GM11168 (cell line): ENCODE measurements at regions not wholly inside any gene's neighbourhood (a gene's known extent, or its start where the extent isn't known, plus 50 kb on each side); places are given as distances from the start of the nearest gene placed in this dataset.
"Not testable (repeated sequence)": the region's sequence is repeated elsewhere in the genome, so short reads cannot be mapped to it uniquely, and the experiment has no call there.

Experiments used
- in situ Hi-C: fragments of 300-500 bp; cut with MboI; formaldehyde crosslinking; loops from one replicate; pipeline ENCODE4 v1.12.0; 2022; ENCODE audit warnings: low sequenced_read_pairs; ENCODE audit not compliant: unreplicated experiment

GRCh38 chr7:76736724-76737123 is 109.6 kb upstream of the POMZP3 start:
- in situ Hi-C loops: not testable (repeated sequence)

GRCh38 chr7:76736091-76736490 is 109.0 kb upstream of the POMZP3 start:
- in situ Hi-C loops: not testable (repeated sequence)

- in situ Hi-C loops: not testable (repeated sequence)
These were observed 108.6 kb upstream of the POMZP3 start for GRCh38 chr7:76735668-76736067.

- in situ Hi-C loops: not testable (repeated sequence)
These were observed 101.5 kb upstream of the POMZP3 start for GRCh38 chr7:76728571-76728974.

- in situ Hi-C loops: not testable (repeated sequence)
These were observed 96.8 kb upstream of the POMZP3 start for GRCh38 chr7:76723928-76724327.

GRCh38 chr7:76716551-76716950 is 89.5 kb upstream of the POMZP3 start:
- in situ Hi-C loops: not testable (repeated sequence)

- in situ Hi-C loops: not testable (repeated sequence)
These were observed 85.8 kb upstream of the POMZP3 start for GRCh38 chr7:76712926-76713325.

GRCh38 chr7:76711648-76712047 is 84.6 kb upstream of the POMZP3 start:
- in situ Hi-C loops: not testable (repeated sequence)

GRCh38 chr7:76709703-76710102 is 82.6 kb upstream of the POMZP3 start:
- in situ Hi-C loops: not testable (repeated sequence)

- in situ Hi-C loops: not testable (repeated sequence)
These were observed 81.4 kb upstream of the POMZP3 start for GRCh38 chr7:76708446-76708845.

- in situ Hi-C loops: not testable (repeated sequence)
These were observed 76.7 kb upstream of the POMZP3 start for GRCh38 chr7:76703815-76704214.

GRCh38 chr7:76686277-76686676 is 59.2 kb upstream of the POMZP3 start:
- in situ Hi-C loops: not testable (repeated sequence)

- in situ Hi-C loops: not testable (repeated sequence)
These were observed 57.7 kb upstream of the POMZP3 start for GRCh38 chr7:76684737-76685136.

GRCh38 chr7:76683631-76684030 is 56.6 kb upstream of the POMZP3 start:
- in situ Hi-C loops: not testable (repeated sequence)

GRCh38 chr7:76681810-76682209 is 54.7 kb upstream of the POMZP3 start:
- in situ Hi-C loops: not testable (repeated sequence)

- in situ Hi-C loops: not testable (repeated sequence)
These were observed 52.1 kb upstream of the POMZP3 start for GRCh38 chr7:76679174-76679573.

GRCh38 chr7:76678500-76678899 is 51.4 kb upstream of the POMZP3 start:
- in situ Hi-C loops: not testable (repeated sequence)

- in situ Hi-C loops: not testable (repeated sequence)
These were observed 49.8 kb upstream of the POMZP3 start for GRCh38 chr7:76676890-76677289.
